ENCODE measurements at regions not wholly inside any gene's neighbourhood (a gene's known extent, or its start where the extent isn't known, plus 50 kb on each side); places are given as distances from the start of the nearest gene placed in this dataset.

DNA sequence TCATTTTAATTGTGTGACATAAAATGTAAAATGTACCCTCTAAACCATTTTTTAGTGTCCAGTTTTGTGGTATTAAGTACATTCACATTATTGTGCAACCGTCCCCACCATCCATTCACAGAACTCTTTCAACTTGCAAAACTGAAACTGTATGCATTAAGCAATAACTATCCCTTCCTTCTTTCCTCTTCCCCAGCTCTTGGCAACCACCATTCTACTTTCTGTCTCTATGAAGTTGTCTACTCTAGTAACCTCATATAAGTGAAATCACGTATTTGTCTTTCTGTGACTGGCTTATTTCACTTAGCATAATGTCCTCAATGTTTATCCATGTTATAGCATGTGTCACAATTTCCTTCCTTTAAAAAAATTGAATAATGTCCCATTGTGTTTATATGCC, 142.4 kb downstream of the C9orf152 start:
- H3K9me3 ChIP-seq (ENCODE audit: control extremely low read depth in 1 of 3, control insufficient read depth in 2 of 3, insufficient read depth in 1 of 3, low read length in 2 of 3): no peaks in the 10 kb centered on the region
- H3K4me2 ChIP-seq (replicated peaks; ENCODE audit: low read depth, low read length, poor library complexity, severe bottlenecking): peak overlapping the region; percentile 45
- Mint-ChIP-seq H3K27me3 (no peaks in the 10 kb centered on the region), H3K9me3 (ENCODE audit: insufficient read depth) (no peaks in the 10 kb centered on the region), H3K4me3 (peak overlapping the region; percentile 59), H3K27ac (no peak overlapping the region), H3K4me1 (peaks cover 81% of the 10 kb centered on the region)
- TF ChIP-seq, protein P1, sequence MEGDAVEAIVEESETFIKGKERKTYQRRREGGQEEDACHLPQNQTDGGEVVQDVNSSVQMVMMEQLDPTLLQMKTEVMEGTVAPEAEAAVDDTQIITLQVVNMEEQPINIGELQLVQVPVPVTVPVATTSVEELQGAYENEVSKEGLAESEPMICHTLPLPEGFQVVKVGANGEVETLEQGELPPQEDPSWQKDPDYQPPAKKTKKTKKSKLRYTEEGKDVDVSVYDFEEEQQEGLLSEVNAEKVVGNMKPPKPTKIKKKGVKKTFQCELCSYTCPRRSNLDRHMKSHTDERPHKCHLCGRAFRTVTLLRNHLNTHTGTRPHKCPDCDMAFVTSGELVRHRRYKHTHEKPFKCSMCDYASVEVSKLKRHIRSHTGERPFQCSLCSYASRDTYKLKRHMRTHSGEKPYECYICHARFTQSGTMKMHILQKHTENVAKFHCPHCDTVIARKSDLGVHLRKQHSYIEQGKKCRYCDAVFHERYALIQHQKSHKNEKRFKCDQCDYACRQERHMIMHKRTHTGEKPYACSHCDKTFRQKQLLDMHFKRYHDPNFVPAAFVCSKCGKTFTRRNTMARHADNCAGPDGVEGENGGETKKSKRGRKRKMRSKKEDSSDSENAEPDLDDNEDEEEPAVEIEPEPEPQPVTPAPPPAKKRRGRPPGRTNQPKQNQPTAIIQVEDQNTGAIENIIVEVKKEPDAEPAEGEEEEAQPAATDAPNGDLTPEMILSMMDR (IDR thresholded peaks at IDR 0.05): no peak
- no peak for TF ChIP-seq EZH2 (IDR thresholded peaks at IDR 0.05; ENCODE audit: borderline replicate concordance, insufficient read depth, low read depth, low read length, poor library complexity, severe bottlenecking)
- intact Hi-C loops (cut with micrococcal nuclease): no loop called here
- DNase-seq (no peak), ATAC-seq (ENCODE audit: low read depth) (no peak)
- H2AFZ ChIP-seq (ENCODE audit: insufficient read depth, low read depth, low read length, poor library complexity, severe bottlenecking): no peak overlapping the region
- H3K36me3 ChIP-seq (replicated peaks in 1 of 2; ENCODE audit: control extremely low read depth in 1 of 2, control insufficient read depth in 1 of 2, extremely low read depth in 1 of 2, insufficient read depth in 2 of 2, low read length in 1 of 2): peaks cover 3 to 44% of the 10 kb centered on the region in 2 experiments
- peaks cover 99% of the 10 kb centered on the region for H3K79me2 ChIP-seq (ENCODE audit: control insufficient read depth, insufficient read depth, low read length)
- 83% methylated on average over 1 of the region's 2 CpGs for WGBS (ENCODE audit: insufficient coverage)
- H3K27me3 ChIP-seq (replicated peaks in 1 of 4; ENCODE audit: control extremely low read depth in 1 of 4, control insufficient read depth in 3 of 4, insufficient read depth in 4 of 4, low read length in 3 of 4): no peaks in the 10 kb centered on the region
- H3K4me1 ChIP-seq (ENCODE audit: control insufficient read depth in 2 of 2, insufficient read depth in 2 of 2, low read length in 2 of 2): peaks cover 50 to 72% of the 10 kb centered on the region in 2 donors
- H3K4me3 ChIP-seq (ENCODE audit: control extremely low read depth in 1 of 5, extremely low read depth in 1 of 5, insufficient read depth in 1 of 5, low read depth in 2 of 5, low read length in 4 of 5): no peak overlapping the region
- H4K20me1 ChIP-seq (ENCODE audit: control insufficient read depth, insufficient read depth, low read length, poor library complexity, severe bottlenecking): peaks cover 78% of the 10 kb centered on the region
- H3K27ac ChIP-seq (ENCODE audit: low read length in 2 of 2): peak overlapping the region in 1 of 2 donors; percentile 56
- POLR2A ChIA-PET: no interaction called here
- no peak overlapping the region for H3K9ac ChIP-seq (ENCODE audit: low read length)
- CTCF ChIA-PET: interaction anchor here (21.6 kb wide), 1 partner anchor 156 kb away, joined by 585 read pairs; no protein-coding TSS in a partner anchor

DNA sequence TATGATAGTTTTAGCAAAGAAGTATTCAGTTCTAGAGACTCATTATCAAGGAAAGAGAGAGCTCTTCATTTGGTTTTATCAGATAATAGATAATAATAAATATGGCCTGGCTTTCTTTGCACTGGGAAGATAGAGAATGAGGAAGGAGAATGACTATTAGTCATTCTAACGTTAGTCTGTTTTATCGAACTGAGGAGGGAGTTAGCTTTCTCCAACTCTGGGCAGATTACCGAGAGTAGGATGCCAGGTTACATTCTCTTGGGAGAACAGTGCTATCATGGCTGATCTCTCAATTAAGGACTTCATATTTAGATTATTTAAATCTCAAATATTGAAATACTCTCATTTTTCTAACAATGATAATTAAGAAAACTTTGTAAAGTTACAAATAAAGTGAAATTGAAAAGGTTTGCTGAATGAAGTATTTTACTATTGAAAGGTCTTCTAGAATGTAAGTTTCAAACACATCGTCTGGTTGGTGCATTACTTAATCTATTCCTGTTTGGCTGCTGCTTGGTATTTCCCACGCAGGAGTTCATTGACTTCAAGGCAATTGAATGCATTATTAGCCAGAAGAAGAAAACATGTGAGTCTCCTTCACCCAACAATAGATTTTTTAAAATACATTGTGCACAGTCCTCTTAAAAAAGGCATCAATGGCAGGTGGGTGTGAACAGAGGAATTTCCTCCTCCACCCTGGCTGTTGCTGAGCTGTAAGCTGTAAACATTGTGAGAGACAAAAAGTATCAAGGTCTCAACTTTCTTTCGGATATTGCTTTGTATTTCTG, 140.8 kb downstream of the C9orf152 start:
- Mint-ChIP-seq H3K27ac (no peak overlapping the region), H3K4me1 (peaks cover 86% of the 10 kb centered on the region), H3K9me3 (ENCODE audit: insufficient read depth) (no peaks in the 10 kb centered on the region), H3K4me3 (peak overlapping the region; percentile 64), H3K27me3 (no peaks in the 10 kb centered on the region)
- CTCF ChIA-PET: interaction anchor here (1.2 to 21.6 kb wide), 3 partner anchors 9 to 158 kb away, joined by 5 to 585 read pairs (median 5); no protein-coding TSS in a partner anchor
- H3K79me2 ChIP-seq (ENCODE audit: control insufficient read depth, insufficient read depth, low read length): peaks cover 99% of the 10 kb centered on the region
- WGBS (ENCODE audit: insufficient coverage): 60% methylated on average over 3 of the region's 6 CpGs
- DNase-seq (no peak), ATAC-seq (ENCODE audit: low read depth) (no peak)
- H3K4me2 ChIP-seq (replicated peaks; ENCODE audit: low read depth, low read length, poor library complexity, severe bottlenecking): peak overlapping the region; percentile 45
- H3K4me1 ChIP-seq (ENCODE audit: control insufficient read depth in 2 of 2, insufficient read depth in 2 of 2, low read length in 2 of 2): peaks cover 56 to 75% of the 10 kb centered on the region in 2 donors
- TF ChIP-seq EZH2 (IDR thresholded peaks at IDR 0.05; ENCODE audit: borderline replicate concordance, insufficient read depth, low read depth, low read length, poor library complexity, severe bottlenecking): no peak
- TF ChIP-seq, protein P1 (IDR thresholded peaks at IDR 0.05): no peak
- no peaks in the 10 kb centered on the region for H3K9me3 ChIP-seq (ENCODE audit: control extremely low read depth in 1 of 3, control insufficient read depth in 2 of 3, insufficient read depth in 1 of 3, low read length in 2 of 3)
- peaks cover 0 to 33% of the 10 kb centered on the region in 2 experiments for H3K36me3 ChIP-seq (replicated peaks in 1 of 2; ENCODE audit: control extremely low read depth in 1 of 2, control insufficient read depth in 1 of 2, extremely low read depth in 1 of 2, insufficient read depth in 2 of 2, low read length in 1 of 2)
- H3K9ac ChIP-seq (ENCODE audit: low read length): no peak overlapping the region
- peaks cover 82% of the 10 kb centered on the region for H4K20me1 ChIP-seq (ENCODE audit: control insufficient read depth, insufficient read depth, low read length, poor library complexity, severe bottlenecking)
- intact Hi-C loops (cut with micrococcal nuclease): loop anchor here (2.0 kb wide), 2 partner anchors 16 to 22 kb away; no protein-coding TSS in a partner anchor
- peak overlapping the region in 1 of 5 experiments; percentile 8 for H3K4me3 ChIP-seq (ENCODE audit: control extremely low read depth in 1 of 5, extremely low read depth in 1 of 5, insufficient read depth in 1 of 5, low read depth in 2 of 5, low read length in 4 of 5)
- no peaks in the 10 kb centered on the region for H3K27me3 ChIP-seq (replicated peaks in 1 of 4; ENCODE audit: control extremely low read depth in 1 of 4, control insufficient read depth in 3 of 4, insufficient read depth in 4 of 4, low read length in 3 of 4)
- peak overlapping the region in 1 of 2 donors; percentile 56 for H3K27ac ChIP-seq (ENCODE audit: low read length in 2 of 2)
- POLR2A ChIA-PET: no interaction called here
- H2AFZ ChIP-seq (ENCODE audit: insufficient read depth, low read depth, low read length, poor library complexity, severe bottlenecking): no peak overlapping the region

Data from B cell (primary cell).